ENCODE measurements at regions not wholly inside any gene's neighbourhood (a gene's known extent, or its start where the extent isn't known, plus 50 kb on each side); places are given as distances from the start of the nearest gene placed in this dataset.
"Not testable (repeated sequence)": the region's sequence is repeated elsewhere in the genome, so short reads cannot be mapped to it uniquely, and the experiment has no call there.

GRCh38 chr4:103499094-103499493, 220.7 kb downstream of the TACR3 start:
- no peak for DNase-seq (ENCODE audit: low spot score)

- DNase-seq (ENCODE audit: low spot score): no peak
Observed at GRCh38 chr4:103498161-103499070, 221.4 kb downstream of the TACR3 start.

GRCh38 chr4:103497692-103498091, 222.1 kb downstream of the TACR3 start:
- DNase-seq (ENCODE audit: low spot score): no peak

GRCh38 chr4:103496800-103497199, 223.0 kb downstream of the TACR3 start:
- no peak for DNase-seq (ENCODE audit: low spot score)

- no peak for DNase-seq (ENCODE audit: low spot score)
Observed at GRCh38 chr4:103493450-103494159, 226.2 kb downstream of the TACR3 start.

- not testable (repeated sequence) for DNase-seq (ENCODE audit: low spot score)
Observed at GRCh38 chr4:103485296-103485695, 234.5 kb downstream of the TACR3 start.

GRCh38 chr4:103484521-103484920, 235.3 kb downstream of the TACR3 start:
- DNase-seq (ENCODE audit: low spot score): no peak

GRCh38 chr4:103482893-103483292, 236.9 kb downstream of the TACR3 start:
- no peak for DNase-seq (ENCODE audit: low spot score)

- no peak for DNase-seq (ENCODE audit: low spot score)
Observed at GRCh38 chr4:103482471-103482870, 237.3 kb downstream of the TACR3 start.

- no peak for DNase-seq (ENCODE audit: low spot score)
Observed at GRCh38 chr4:103478734-103479133, 241.1 kb downstream of the TACR3 start.

GRCh38 chr4:103478210-103478609, 241.6 kb downstream of the TACR3 start:
- no peak for DNase-seq (ENCODE audit: low spot score)

GRCh38 chr4:103457566-103457965, 259.4 kb upstream of the CENPE start:
- no peak for DNase-seq (ENCODE audit: low spot score)

GRCh38 chr4:103451341-103451740, 253.2 kb upstream of the CENPE start:
- DNase-seq (ENCODE audit: low spot score): no peak

GRCh38 chr4:103450693-103451092, 252.6 kb upstream of the CENPE start:
- no peak for DNase-seq (ENCODE audit: low spot score)

- DNase-seq (ENCODE audit: low spot score): no peak
Observed at GRCh38 chr4:103449296-103450023, 251.3 kb upstream of the CENPE start.

- no peak for DNase-seq (ENCODE audit: low spot score)
Observed at GRCh38 chr4:103445377-103445776, 247.2 kb upstream of the CENPE start.

- DNase-seq (ENCODE audit: low spot score): no peak
Observed at GRCh38 chr4:103443324-103443723, 245.2 kb upstream of the CENPE start.

GRCh38 chr4:103429283-103429682, 231.1 kb upstream of the CENPE start:
- no peak for DNase-seq (ENCODE audit: low spot score)

- no peak for DNase-seq (ENCODE audit: low spot score)
Observed at GRCh38 chr4:103425406-103425805, 227.3 kb upstream of the CENPE start.

- no peak for DNase-seq (ENCODE audit: low spot score)
Observed at GRCh38 chr4:103424853-103425252, 226.7 kb upstream of the CENPE start.

GRCh38 chr4:103423261-103423660, 225.1 kb upstream of the CENPE start:
- no peak for DNase-seq (ENCODE audit: low spot score)

GRCh38 chr4:103422467-103423219, 224.5 kb upstream of the CENPE start:
- no peak for DNase-seq (ENCODE audit: low spot score)

Data from ureter (tissue), 1 donor.